Astrocyte of the spinal cord (primary cell): ENCODE measurements at regions not wholly inside any gene's neighbourhood (a gene's known extent, or its start where the extent isn't known, plus 50 kb on each side); places are given as distances from the start of the nearest gene placed in this dataset.

ENCODE experiments used
- DNase-seq: peaks from one replicate; pipeline ENCODE4 v3.0.0; 2011; ENCODE audit warnings: low read depth, low spot score
- H3K4me3 ChIP-seq: 2 replicates; pipeline ENCODE4 v1.5.1; 2011; ENCODE audit warnings: low read depth, mild to moderate bottlenecking, low read length, moderate library complexity
- in situ Hi-C: cut with HindIII; loops from 2 replicates; pipeline ENCODE4 v1.10.0; 2017; ENCODE audit warnings: low sequenced_read_pairs
- TF ChIP-seq, protein P1 (sequence below): IDR thresholded peaks from 2 replicates; pipeline ENCODE4 v1.5.1; 2012; ENCODE audit warnings: low read depth, mild to moderate bottlenecking, low read length, inconsistent platforms

DNA sequence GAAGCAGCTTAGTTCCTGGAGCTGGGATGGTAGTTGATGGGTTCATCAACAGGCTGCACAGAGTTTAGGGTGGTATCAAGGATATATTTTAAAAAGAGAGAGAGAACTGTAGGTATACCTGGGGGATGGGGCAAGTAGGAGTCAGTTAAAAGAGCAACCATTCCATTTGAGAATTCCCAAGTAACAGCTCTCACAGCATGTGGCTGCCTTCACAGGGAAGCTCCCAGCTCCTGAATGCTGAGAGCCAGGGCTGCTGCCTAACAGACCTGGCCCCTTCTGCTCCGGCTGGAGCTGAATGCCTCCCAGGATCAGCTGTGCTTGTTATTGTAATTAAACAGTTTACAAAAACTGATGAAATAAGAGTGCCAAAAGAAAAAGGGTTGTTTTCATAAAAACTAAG is 58.8 kb upstream of the GPR26 start:
- in situ Hi-C loops: no loop called here
- no peak for DNase-seq
- no peak overlapping the region for H3K4me3 ChIP-seq
- TF ChIP-seq, protein P1, sequence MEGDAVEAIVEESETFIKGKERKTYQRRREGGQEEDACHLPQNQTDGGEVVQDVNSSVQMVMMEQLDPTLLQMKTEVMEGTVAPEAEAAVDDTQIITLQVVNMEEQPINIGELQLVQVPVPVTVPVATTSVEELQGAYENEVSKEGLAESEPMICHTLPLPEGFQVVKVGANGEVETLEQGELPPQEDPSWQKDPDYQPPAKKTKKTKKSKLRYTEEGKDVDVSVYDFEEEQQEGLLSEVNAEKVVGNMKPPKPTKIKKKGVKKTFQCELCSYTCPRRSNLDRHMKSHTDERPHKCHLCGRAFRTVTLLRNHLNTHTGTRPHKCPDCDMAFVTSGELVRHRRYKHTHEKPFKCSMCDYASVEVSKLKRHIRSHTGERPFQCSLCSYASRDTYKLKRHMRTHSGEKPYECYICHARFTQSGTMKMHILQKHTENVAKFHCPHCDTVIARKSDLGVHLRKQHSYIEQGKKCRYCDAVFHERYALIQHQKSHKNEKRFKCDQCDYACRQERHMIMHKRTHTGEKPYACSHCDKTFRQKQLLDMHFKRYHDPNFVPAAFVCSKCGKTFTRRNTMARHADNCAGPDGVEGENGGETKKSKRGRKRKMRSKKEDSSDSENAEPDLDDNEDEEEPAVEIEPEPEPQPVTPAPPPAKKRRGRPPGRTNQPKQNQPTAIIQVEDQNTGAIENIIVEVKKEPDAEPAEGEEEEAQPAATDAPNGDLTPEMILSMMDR: no peak

DNA sequence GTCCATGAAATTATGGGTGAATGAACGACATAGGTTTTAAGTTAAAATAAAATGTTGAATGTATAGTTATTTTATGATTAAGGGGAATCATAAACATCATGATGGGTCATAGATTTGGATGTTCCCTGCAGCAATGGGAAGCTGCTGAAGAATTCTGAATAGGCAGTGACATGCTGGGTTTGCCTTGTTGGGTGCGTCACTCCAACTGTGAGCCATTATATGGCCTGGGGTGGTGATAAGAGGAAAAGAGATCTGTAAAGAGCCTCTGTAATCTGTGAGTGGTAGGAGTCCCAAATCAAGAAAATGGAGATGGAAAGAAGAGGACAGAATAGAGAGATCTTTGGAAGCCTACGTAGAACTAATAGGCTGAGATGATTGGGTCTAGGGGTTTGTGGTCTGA is 58.1 kb upstream of the GPR26 start:
- TF ChIP-seq, protein P1: no peak
- DNase-seq: no peak

DNA sequence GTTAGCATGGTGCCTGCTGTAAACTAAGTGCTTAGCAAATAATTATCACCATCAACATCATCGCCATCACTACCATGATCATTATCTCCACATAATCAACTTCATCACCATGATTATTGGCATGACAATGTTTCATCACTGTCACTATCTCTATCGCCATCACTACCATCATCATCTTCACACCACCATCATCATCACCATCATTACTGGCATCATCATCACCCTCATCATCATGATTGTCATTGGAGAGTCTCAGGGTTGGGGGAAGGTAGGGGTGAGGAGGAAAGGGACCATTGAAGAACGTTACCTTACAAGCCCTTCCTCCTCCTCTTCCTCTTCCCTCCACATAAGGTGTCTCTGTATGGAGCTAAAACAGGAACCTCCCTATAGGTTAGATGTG is 54.9 kb upstream of the GPR26 start:
- in situ Hi-C loops: no loop called here
- H3K4me3 ChIP-seq: no peak overlapping the region
- TF ChIP-seq, protein P1: no peak
- DNase-seq: no peak

More for the DNA sequence above, 58.1 kb upstream of the GPR26 start:
- no peak overlapping the region for H3K4me3 ChIP-seq
- in situ Hi-C loops: no loop called here

DNA sequence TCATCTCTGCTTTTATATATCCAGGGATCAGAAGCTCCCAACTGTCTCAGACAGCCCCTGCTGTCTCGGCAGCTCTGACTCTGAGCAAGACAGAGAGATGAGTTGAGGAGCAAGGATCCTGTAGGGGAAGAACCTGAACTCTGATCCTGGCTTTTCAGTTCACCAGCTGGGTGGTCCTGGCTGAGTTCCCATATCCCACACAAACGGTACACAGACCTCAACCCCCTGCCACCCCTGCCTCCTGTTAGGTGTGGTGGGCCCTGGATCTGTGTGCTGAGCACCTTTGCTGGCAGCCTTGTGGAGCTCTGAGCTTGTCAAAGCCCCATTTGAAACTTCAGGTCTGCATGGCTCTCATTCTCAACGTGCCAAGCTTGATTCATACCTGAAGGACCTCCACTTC is 54.3 kb upstream of the GPR26 start:
- no peak overlapping the region for H3K4me3 ChIP-seq
- DNase-seq: no peak
- TF ChIP-seq, protein P1: no peak
- in situ Hi-C loops: no loop called here

DNA sequence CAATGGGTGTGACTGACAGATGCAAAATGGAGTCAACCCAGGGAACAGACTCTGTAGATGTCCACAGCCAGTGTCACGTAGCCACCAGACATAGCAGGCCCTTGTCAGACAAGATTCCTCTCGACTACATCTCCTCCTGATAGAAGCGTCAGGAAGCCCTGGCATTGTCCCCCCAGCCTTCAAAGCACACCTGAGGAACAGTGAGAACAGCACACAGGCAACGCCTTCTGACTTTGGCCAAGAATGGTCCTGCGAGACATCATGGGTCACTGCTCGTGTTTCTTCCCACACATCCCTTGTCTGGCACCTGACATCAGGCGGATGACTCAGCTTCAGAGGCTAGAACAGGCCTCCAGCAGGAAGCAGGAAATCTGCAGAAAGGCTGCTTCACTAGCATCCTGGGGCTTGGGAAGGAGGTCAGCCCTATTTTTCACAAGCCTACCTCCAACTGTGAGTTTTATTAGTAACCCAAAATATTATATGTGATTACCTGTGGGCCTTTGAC is 52.8 kb upstream of the GPR26 start:
- TF ChIP-seq, protein P1: no peak
- DNase-seq: no peak
- in situ Hi-C loops: no loop called here
- no peak overlapping the region for H3K4me3 ChIP-seq

DNA sequence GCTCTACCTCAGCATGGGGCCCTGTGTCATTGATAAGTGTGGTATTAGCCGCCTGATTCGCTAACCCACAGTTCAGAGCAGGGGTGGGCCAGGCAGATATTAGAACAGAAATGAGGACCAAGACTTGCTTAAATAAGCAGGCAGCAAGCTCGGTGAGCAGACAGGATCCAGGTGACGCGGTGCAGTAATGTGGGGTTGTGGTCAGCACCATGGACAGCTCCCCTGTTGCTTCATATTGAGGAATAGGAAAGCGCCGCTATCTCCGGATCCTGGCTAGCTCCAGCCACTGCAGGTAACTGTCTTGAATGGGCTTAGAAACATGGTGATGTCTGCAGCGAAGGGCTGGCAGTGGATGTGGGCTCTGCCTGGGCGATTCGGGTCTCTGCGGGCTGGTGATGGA is 51.3 kb upstream of the GPR26 start:
- in situ Hi-C loops: no loop called here
- TF ChIP-seq, protein P1: no peak
- no peak overlapping the region for H3K4me3 ChIP-seq
- DNase-seq: peak; percentile 17
